ENCODE measurements at regions not wholly inside any gene's neighbourhood (a gene's known extent, or its start where the extent isn't known, plus 50 kb on each side); places are given as distances from the start of the nearest gene placed in this dataset.

DNA sequence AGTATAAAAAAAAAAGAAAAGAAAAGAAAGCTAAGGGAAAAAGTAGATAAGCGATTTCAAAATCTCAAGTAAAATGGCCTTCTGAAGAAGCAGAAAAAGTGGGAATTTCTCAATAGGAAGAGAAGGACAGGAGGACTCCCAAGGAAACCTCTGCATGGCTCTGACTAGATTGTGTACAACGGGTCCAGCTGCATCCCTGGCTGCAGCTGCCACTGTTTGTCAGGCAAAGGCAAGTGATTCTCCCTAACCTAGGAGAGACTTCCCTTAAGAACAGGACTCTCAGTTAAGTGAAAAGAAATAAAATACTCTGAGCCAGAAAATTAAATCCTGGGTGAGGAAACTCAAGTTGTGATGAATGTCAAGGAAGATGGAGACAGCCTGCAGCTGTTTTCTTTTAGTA lies 298.6 kb upstream of the KIAA1217 start:
- H3K27me3 ChIP-seq (ENCODE audit: insufficient read depth, low read length): no peaks in the 10 kb centered on the region
- no peak overlapping the region for H3K27ac ChIP-seq (ENCODE audit: low read depth, low read length)
- no peaks in the 10 kb centered on the region for H3K9me3 Mint-ChIP-seq (ENCODE audit: unreplicated experiment)
- H3K27me3 Mint-ChIP-seq (ENCODE audit: low read depth, unreplicated experiment): peaks cover 6% of the 10 kb centered on the region
- no peak overlapping the region for H3K4me3 ChIP-seq (ENCODE audit: insufficient read depth, low read depth, low read length)
- H2AFZ ChIP-seq (ENCODE audit: low read depth, low read length): no peak overlapping the region
- no peaks in the 10 kb centered on the region for H4K20me1 ChIP-seq (ENCODE audit: insufficient read depth, low read length)
- DNase-seq (ENCODE audit: low read depth): no peak
- H3K4me1 Mint-ChIP-seq (ENCODE audit: low read depth, unreplicated experiment): peaks cover 4% of the 10 kb centered on the region
- H3K9ac ChIP-seq (ENCODE audit: low read length): no peak overlapping the region
- no peak overlapping the region for H3K4me3 Mint-ChIP-seq (ENCODE audit: unreplicated experiment)
- TF ChIP-seq, protein P1, sequence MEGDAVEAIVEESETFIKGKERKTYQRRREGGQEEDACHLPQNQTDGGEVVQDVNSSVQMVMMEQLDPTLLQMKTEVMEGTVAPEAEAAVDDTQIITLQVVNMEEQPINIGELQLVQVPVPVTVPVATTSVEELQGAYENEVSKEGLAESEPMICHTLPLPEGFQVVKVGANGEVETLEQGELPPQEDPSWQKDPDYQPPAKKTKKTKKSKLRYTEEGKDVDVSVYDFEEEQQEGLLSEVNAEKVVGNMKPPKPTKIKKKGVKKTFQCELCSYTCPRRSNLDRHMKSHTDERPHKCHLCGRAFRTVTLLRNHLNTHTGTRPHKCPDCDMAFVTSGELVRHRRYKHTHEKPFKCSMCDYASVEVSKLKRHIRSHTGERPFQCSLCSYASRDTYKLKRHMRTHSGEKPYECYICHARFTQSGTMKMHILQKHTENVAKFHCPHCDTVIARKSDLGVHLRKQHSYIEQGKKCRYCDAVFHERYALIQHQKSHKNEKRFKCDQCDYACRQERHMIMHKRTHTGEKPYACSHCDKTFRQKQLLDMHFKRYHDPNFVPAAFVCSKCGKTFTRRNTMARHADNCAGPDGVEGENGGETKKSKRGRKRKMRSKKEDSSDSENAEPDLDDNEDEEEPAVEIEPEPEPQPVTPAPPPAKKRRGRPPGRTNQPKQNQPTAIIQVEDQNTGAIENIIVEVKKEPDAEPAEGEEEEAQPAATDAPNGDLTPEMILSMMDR (IDR thresholded peaks at IDR 0.05; ENCODE audit: insufficient read depth, low read depth, low read length): no peak
- no peak for TF ChIP-seq EZH2 (IDR thresholded peaks at IDR 0.05; ENCODE audit: insufficient read depth, low read length)
- no peak for FAIRE-seq
- H3K79me2 ChIP-seq (ENCODE audit: insufficient read depth, low read length): no peaks in the 10 kb centered on the region
- no peaks in the 10 kb centered on the region for H3K9me3 ChIP-seq (ENCODE audit: insufficient read depth, low read depth, low read length)
- no peak overlapping the region for H3K27ac Mint-ChIP-seq (ENCODE audit: unreplicated experiment)
- no peaks in the 10 kb centered on the region for H3K36me3 Mint-ChIP-seq (ENCODE audit: low read depth, unreplicated experiment)
- H3K4me1 ChIP-seq (ENCODE audit: insufficient read depth, low read length): no peaks in the 10 kb centered on the region
- H3K36me3 ChIP-seq (ENCODE audit: insufficient read depth, low read length): no peaks in the 10 kb centered on the region
- H3K4me2 ChIP-seq (ENCODE audit: low read length): no peak overlapping the region

- no peak for FAIRE-seq
- Histone ChIP-seq H2AFZ (ENCODE audit: low read depth, low read length) (no peak overlapping the region), H3K36me3 (ENCODE audit: insufficient read depth, low read length) (no peaks in the 10 kb centered on the region), H3K9me3 (ENCODE audit: insufficient read depth, low read depth, low read length) (no peaks in the 10 kb centered on the region), H3K27me3 (ENCODE audit: insufficient read depth, low read length) (no peaks in the 10 kb centered on the region), H3K9ac (ENCODE audit: low read length) (no peak overlapping the region), H3K4me2 (ENCODE audit: low read length) (no peak overlapping the region), H4K20me1 (ENCODE audit: insufficient read depth, low read length) (no peaks in the 10 kb centered on the region), H3K4me1 (ENCODE audit: insufficient read depth, low read length) (no peaks in the 10 kb centered on the region), H3K4me3 (ENCODE audit: insufficient read depth, low read depth, low read length) (no peak overlapping the region), H3K27ac (ENCODE audit: low read depth, low read length) (no peak overlapping the region), H3K79me2 (ENCODE audit: insufficient read depth, low read length) (no peaks in the 10 kb centered on the region)
- DNase-seq (ENCODE audit: low read depth): no peak
- no peaks in the 10 kb centered on the region for H3K9me3 Mint-ChIP-seq (ENCODE audit: unreplicated experiment)
- no peaks in the 10 kb centered on the region for H3K36me3 Mint-ChIP-seq (ENCODE audit: low read depth, unreplicated experiment)
- TF ChIP-seq, protein P1 (IDR thresholded peaks at IDR 0.05; ENCODE audit: insufficient read depth, low read depth, low read length): no peak
- no peak for TF ChIP-seq EZH2 (IDR thresholded peaks at IDR 0.05; ENCODE audit: insufficient read depth, low read length)
- H3K4me1 Mint-ChIP-seq (ENCODE audit: low read depth, unreplicated experiment): peaks cover 13% of the 10 kb centered on the region
- H3K27ac Mint-ChIP-seq (ENCODE audit: unreplicated experiment): no peak overlapping the region
- peaks cover 4% of the 10 kb centered on the region for H3K27me3 Mint-ChIP-seq (ENCODE audit: low read depth, unreplicated experiment)
- no peak overlapping the region for H3K4me3 Mint-ChIP-seq (ENCODE audit: unreplicated experiment)
Observed at GRCh38 chr10:23912884-23913404, 296.0 kb upstream of the KIAA1217 start.

GRCh38 chr10:23914641-23915040 lies 294.3 kb upstream of the KIAA1217 start:
- no peak overlapping the region for H3K4me3 ChIP-seq (ENCODE audit: insufficient read depth, low read depth, low read length)
- no peaks in the 10 kb centered on the region for H4K20me1 ChIP-seq (ENCODE audit: insufficient read depth, low read length)
- Mint-ChIP-seq H3K36me3 (ENCODE audit: low read depth, unreplicated experiment) (no peaks in the 10 kb centered on the region), H3K27me3 (ENCODE audit: low read depth, unreplicated experiment) (peaks cover 4% of the 10 kb centered on the region), H3K27ac (ENCODE audit: unreplicated experiment) (no peak overlapping the region), H3K9me3 (ENCODE audit: unreplicated experiment) (peaks cover under 1% of the 10 kb centered on the region), H3K4me1 (ENCODE audit: low read depth, unreplicated experiment) (peaks cover 26% of the 10 kb centered on the region), H3K4me3 (ENCODE audit: unreplicated experiment) (no peak overlapping the region)
- FAIRE-seq (no peak), DNase-seq (ENCODE audit: low read depth) (no peak)
- H3K4me1 ChIP-seq (ENCODE audit: insufficient read depth, low read length): no peaks in the 10 kb centered on the region
- no peak overlapping the region for H3K9ac ChIP-seq (ENCODE audit: low read length)
- H3K27me3 ChIP-seq (ENCODE audit: insufficient read depth, low read length): no peaks in the 10 kb centered on the region
- no peak overlapping the region for H3K27ac ChIP-seq (ENCODE audit: low read depth, low read length)
- no peak overlapping the region for H2AFZ ChIP-seq (ENCODE audit: low read depth, low read length)
- TF ChIP-seq, protein P1 (IDR thresholded peaks at IDR 0.05; ENCODE audit: insufficient read depth, low read depth, low read length): no peak
- TF ChIP-seq EZH2 (IDR thresholded peaks at IDR 0.05; ENCODE audit: insufficient read depth, low read length): no peak
- H3K36me3 ChIP-seq (ENCODE audit: insufficient read depth, low read length): no peaks in the 10 kb centered on the region
- H3K79me2 ChIP-seq (ENCODE audit: insufficient read depth, low read length): no peaks in the 10 kb centered on the region
- H3K9me3 ChIP-seq (ENCODE audit: insufficient read depth, low read depth, low read length): no peaks in the 10 kb centered on the region
- no peak overlapping the region for H3K4me2 ChIP-seq (ENCODE audit: low read length)

Data from astrocyte (in vitro differentiated cells and primary cell).